A549 (cell line): ENCODE measurements at regions not wholly inside any gene's neighbourhood (a gene's known extent, or its start where the extent isn't known, plus 50 kb on each side); places are given as distances from the start of the nearest gene placed in this dataset.

ENCODE experiments used
- CEBPB ChIP-seq, 2 experiments: fragments of >200 bp in 1 of 2; sonication (Bioruptor Twin) in 1 of 2; formaldehyde crosslinking in 1 of 2; IDR thresholded peaks; 2 replicates each; pipeline ENCODE4 v1.6.1; 2012 to 2016
- FOSB ChIP-seq: fragments of 250-450 bp; sonication (Bioruptor Pico); IDR thresholded peaks from 2 replicates; pipeline ENCODE4 v1.5.0; 2020; ENCODE audit warnings: mild to moderate bottlenecking, moderate library complexity
- FOSL2 ChIP-seq, 2 experiments: fragments of 450-650 bp in 1 of 2; fragments of >200 bp in 1 of 2; sonication (Bioruptor Twin) in 1 of 2; formaldehyde crosslinking; IDR thresholded peaks; 2 replicates each; pipeline versions ENCODE4 v1.5.0 to v1.6.1; 2016 to 2020; ENCODE audit warnings: mild to moderate bottlenecking in 1 of 2, moderate library complexity in 1 of 2
- PHF8 ChIP-seq: fragments of 200-600 bp; sonication (generic); IDR thresholded peaks from 2 replicates; pipeline ENCODE4 v1.6.1; 2016; ENCODE audit warnings: low read depth, mild to moderate bottlenecking, antibody characterized with exemption, moderate library complexity, borderline replicate concordance
- POLR2A ChIP-seq: IDR thresholded peaks from 2 replicates; pipeline ENCODE4 v1.6.1; 2012; ENCODE audit warnings: mild to moderate bottlenecking, low read length
- RNF2 ChIP-seq: fragments of 200-600 bp; sonication (generic); IDR thresholded peaks from 2 replicates; pipeline ENCODE4 v1.6.1; 2016; ENCODE audit warnings: low read depth, mild to moderate bottlenecking, antibody characterized with exemption, moderate library complexity, borderline replicate concordance
- SMC3 ChIP-seq: fragments of >200 bp; sonication (Bioruptor Twin); formaldehyde crosslinking; IDR thresholded peaks from 3 replicates; pipeline ENCODE4 v1.6.1; 2018; ENCODE audit warnings: inconsistent platforms
- SREBF2 ChIP-seq: fragments of 450-650 bp; IDR thresholded peaks from 2 replicates; pipeline ENCODE4 v1.6.1; 2014; ENCODE audit warnings: mild to moderate bottlenecking, moderate library complexity
- ZSCAN20 ChIP-seq: fragments of 250-450 bp; sonication (Bioruptor Pico); IDR thresholded peaks from 2 replicates; pipeline ENCODE4 v1.8.0; 2022; ENCODE audit warnings: mild to moderate bottlenecking, moderate library complexity
- TF ChIP-seq, protein P1 (sequence below): fragments of >200 bp; sonication (Bioruptor Twin); formaldehyde crosslinking; IDR thresholded peaks from 3 replicates; pipeline ENCODE4 v1.5.1; 2016
- TF ChIP-seq, protein P2 (sequence below): fragments of 200-600 bp; sonication (generic); IDR thresholded peaks from 2 replicates; pipeline ENCODE4 v1.6.1; 2016; ENCODE audit warnings: antibody characterized with exemption, mild to moderate bottlenecking, moderate library complexity

DNA sequence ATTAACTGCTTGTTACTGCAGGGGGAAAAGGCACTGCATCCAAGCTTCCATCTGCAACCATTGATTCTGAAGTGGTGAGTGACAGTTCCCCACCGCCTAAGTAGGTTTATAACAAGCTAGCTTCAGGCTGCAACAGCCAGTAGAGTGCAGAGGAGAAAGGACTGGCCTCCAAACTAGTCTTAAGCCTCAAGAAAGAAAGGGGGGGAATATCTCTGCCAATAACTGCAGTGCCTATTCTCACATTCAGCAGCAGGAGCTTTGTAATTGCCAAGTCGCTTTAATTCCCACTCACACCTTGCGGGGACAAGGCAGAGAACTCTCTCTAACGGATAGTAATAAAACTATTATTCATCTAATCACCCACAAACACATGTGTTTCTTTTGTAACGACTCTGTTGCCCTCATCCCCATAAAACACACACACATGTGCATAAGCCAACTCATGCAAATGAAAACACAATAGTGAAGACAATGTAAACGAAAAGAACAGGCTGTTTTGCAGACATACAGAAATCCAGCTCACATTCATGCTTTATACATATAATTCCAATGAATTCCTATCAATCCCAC lies 1963.3 kb upstream of the PIK3C3 start:
- TF ChIP-seq, protein P1, sequence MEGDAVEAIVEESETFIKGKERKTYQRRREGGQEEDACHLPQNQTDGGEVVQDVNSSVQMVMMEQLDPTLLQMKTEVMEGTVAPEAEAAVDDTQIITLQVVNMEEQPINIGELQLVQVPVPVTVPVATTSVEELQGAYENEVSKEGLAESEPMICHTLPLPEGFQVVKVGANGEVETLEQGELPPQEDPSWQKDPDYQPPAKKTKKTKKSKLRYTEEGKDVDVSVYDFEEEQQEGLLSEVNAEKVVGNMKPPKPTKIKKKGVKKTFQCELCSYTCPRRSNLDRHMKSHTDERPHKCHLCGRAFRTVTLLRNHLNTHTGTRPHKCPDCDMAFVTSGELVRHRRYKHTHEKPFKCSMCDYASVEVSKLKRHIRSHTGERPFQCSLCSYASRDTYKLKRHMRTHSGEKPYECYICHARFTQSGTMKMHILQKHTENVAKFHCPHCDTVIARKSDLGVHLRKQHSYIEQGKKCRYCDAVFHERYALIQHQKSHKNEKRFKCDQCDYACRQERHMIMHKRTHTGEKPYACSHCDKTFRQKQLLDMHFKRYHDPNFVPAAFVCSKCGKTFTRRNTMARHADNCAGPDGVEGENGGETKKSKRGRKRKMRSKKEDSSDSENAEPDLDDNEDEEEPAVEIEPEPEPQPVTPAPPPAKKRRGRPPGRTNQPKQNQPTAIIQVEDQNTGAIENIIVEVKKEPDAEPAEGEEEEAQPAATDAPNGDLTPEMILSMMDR = no peak
- TF ChIP-seq FOSL2 (IDR thresholded peaks at IDR 0.05) (no peak), FOSL2 (CRISPR knock-in tag; IDR thresholded peaks at IDR 0.05) (no peak), PHF8 (no peak), RNF2 (no peak), SREBF2 (no peak), FOSB (CRISPR knock-in tag) (no peak), POLR2A (no peak), CEBPB (IDR thresholded peaks at IDR 0.05) (no peak), SMC3 (no peak), ZSCAN20 (CRISPR knock-in tag) (no peak)
- TF ChIP-seq, protein P2, sequence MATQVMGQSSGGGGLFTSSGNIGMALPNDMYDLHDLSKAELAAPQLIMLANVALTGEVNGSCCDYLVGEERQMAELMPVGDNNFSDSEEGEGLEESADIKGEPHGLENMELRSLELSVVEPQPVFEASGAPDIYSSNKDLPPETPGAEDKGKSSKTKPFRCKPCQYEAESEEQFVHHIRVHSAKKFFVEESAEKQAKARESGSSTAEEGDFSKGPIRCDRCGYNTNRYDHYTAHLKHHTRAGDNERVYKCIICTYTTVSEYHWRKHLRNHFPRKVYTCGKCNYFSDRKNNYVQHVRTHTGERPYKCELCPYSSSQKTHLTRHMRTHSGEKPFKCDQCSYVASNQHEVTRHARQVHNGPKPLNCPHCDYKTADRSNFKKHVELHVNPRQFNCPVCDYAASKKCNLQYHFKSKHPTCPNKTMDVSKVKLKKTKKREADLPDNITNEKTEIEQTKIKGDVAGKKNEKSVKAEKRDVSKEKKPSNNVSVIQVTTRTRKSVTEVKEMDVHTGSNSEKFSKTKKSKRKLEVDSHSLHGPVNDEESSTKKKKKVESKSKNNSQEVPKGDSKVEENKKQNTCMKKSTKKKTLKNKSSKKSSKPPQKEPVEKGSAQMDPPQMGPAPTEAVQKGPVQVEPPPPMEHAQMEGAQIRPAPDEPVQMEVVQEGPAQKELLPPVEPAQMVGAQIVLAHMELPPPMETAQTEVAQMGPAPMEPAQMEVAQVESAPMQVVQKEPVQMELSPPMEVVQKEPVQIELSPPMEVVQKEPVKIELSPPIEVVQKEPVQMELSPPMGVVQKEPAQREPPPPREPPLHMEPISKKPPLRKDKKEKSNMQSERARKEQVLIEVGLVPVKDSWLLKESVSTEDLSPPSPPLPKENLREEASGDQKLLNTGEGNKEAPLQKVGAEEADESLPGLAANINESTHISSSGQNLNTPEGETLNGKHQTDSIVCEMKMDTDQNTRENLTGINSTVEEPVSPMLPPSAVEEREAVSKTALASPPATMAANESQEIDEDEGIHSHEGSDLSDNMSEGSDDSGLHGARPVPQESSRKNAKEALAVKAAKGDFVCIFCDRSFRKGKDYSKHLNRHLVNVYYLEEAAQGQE = no peak
